Kidney epithelial cell (primary cell): ENCODE measurements at regions not wholly inside any gene's neighbourhood (a gene's known extent, or its start where the extent isn't known, plus 50 kb on each side); places are given as distances from the start of the nearest gene placed in this dataset.
A peak's percentile ranks its signal among the peaks of the same experiment; 100 is the strongest.

Source experiments
- DNase-seq: peaks from one replicate; pipeline ENCODE4 v3.0.0-alpha.2; 2010; ENCODE audit warnings: low read depth
- H3K27me3 ChIP-seq: 2 replicates; pipeline ENCODE4 v1.6.0; 2011; ENCODE audit warnings: low read length; ENCODE audit not compliant: control insufficient read depth, insufficient read depth
- H3K36me3 ChIP-seq: 2 replicates; pipeline ENCODE4 v1.5.1; 2011; ENCODE audit warnings: low read length; ENCODE audit not compliant: control insufficient read depth, insufficient read depth
- H3K4me3 ChIP-seq: 2 replicates; pipeline ENCODE4 v1.5.1; 2011; ENCODE audit warnings: low read depth, mild to moderate bottlenecking, control low read depth, low read length
- CTCF ChIP-seq: IDR thresholded peaks from 2 replicates; pipeline ENCODE4 v1.5.1; 2011; ENCODE audit warnings: mild to moderate bottlenecking, moderate library complexity, low read length, control low read depth, inconsistent platforms; ENCODE audit not compliant: insufficient read depth, poor library complexity, severe bottlenecking

GRCh38 chr7:124155432-124156022 is 122.7 kb upstream of the TMEM229A start:
- H3K27me3 ChIP-seq: no peaks in the 10 kb centered on the region
- no peak overlapping the region for H3K4me3 ChIP-seq
- H3K36me3 ChIP-seq: no peaks in the 10 kb centered on the region
- DNase-seq: no peak
- TF ChIP-seq CTCF: peak; percentile 49

GRCh38 chr7:124152859-124153692 is 120.2 kb upstream of the TMEM229A start:
- H3K4me3 ChIP-seq: no peak overlapping the region
- no peaks in the 10 kb centered on the region for H3K27me3 ChIP-seq
- no peak for DNase-seq
- peak; percentile 32 for TF ChIP-seq CTCF
- H3K36me3 ChIP-seq: no peaks in the 10 kb centered on the region

- DNase-seq: no peak
- TF ChIP-seq CTCF: no peak
- H3K4me3 ChIP-seq: no peak overlapping the region
- no peaks in the 10 kb centered on the region for H3K36me3 ChIP-seq
- no peaks in the 10 kb centered on the region for H3K27me3 ChIP-seq
These were observed 104.8 kb upstream of the TMEM229A start for GRCh38 chr7:124137664-124138063.

- no peak for TF ChIP-seq CTCF
These were observed 91.3 kb upstream of the TMEM229A start for GRCh38 chr7:124124201-124124600.

GRCh38 chr7:124120911-124121310 is 88.0 kb upstream of the TMEM229A start:
- TF ChIP-seq CTCF: no peak
- no peak overlapping the region for H3K4me3 ChIP-seq
- H3K36me3 ChIP-seq: no peaks in the 10 kb centered on the region
- no peaks in the 10 kb centered on the region for H3K27me3 ChIP-seq
- no peak for DNase-seq

More at GRCh38 chr7:124124201-124124600, 91.3 kb upstream of the TMEM229A start:
- no peak for DNase-seq
- H3K27me3 ChIP-seq: no peaks in the 10 kb centered on the region
- H3K36me3 ChIP-seq: no peaks in the 10 kb centered on the region
- no peak overlapping the region for H3K4me3 ChIP-seq
